ENCODE measurements at regions not wholly inside any gene's neighbourhood (a gene's known extent, or its start where the extent isn't known, plus 50 kb on each side); places are given as distances from the start of the nearest gene placed in this dataset.

GRCh38 chr10:64365663-64366062 is 844.5 kb downstream of the REEP3 start:
- Histone ChIP-seq H3K36me3 (no peaks in the 10 kb centered on the region), H3K27me3 (no peaks in the 10 kb centered on the region), H3K4me1 (no peaks in the 10 kb centered on the region), H3K27ac (no peak overlapping the region), H3K9me3 (no peaks in the 10 kb centered on the region), H3K4me3 (no peak overlapping the region)
- WGBS, 2 donors: 57 to 75% methylated on average over 3 of the region's 3 CpGs
- DNase-seq: no peak
- TF ChIP-seq CTCF (IDR thresholded peaks at IDR 0.05) (no peak), POLR2A (IDR thresholded peaks at IDR 0.05) (no peak)
- intact Hi-C loops (cut with DNase I): no loop called here

- WGBS, 2 donors: 48 to 51% methylated on average over 3 of the region's 3 CpGs
- no peak for TF ChIP-seq POLR2A (IDR thresholded peaks at IDR 0.05)
- no peak for TF ChIP-seq CTCF (IDR thresholded peaks at IDR 0.05)
- Histone ChIP-seq H3K9me3 (no peaks in the 10 kb centered on the region), H3K27me3 (no peaks in the 10 kb centered on the region), H3K4me1 (no peaks in the 10 kb centered on the region), H3K4me3 (no peak overlapping the region), H3K27ac (no peak overlapping the region), H3K36me3 (no peaks in the 10 kb centered on the region)
- intact Hi-C loops (cut with DNase I): no loop called here
- no peak for DNase-seq
These were observed 847.1 kb downstream of the REEP3 start for GRCh38 chr10:64368298-64368697.

GRCh38 chr10:64369885-64370773 is 848.9 kb downstream of the REEP3 start:
- Histone ChIP-seq H3K36me3 (no peaks in the 10 kb centered on the region), H3K27ac (no peak overlapping the region), H3K4me1 (no peaks in the 10 kb centered on the region), H3K9me3 (no peaks in the 10 kb centered on the region), H3K27me3 (no peaks in the 10 kb centered on the region), H3K4me3 (no peak overlapping the region)
- TF ChIP-seq CTCF (IDR thresholded peaks at IDR 0.05) (no peak), POLR2A (IDR thresholded peaks at IDR 0.05) (no peak)
- 43 to 61% methylated on average over 1 of the region's 1 CpG for WGBS, 2 donors
- intact Hi-C loops (cut with DNase I): no loop called here
- no peak for DNase-seq

GRCh38 chr10:64374346-64374745 is 853.1 kb downstream of the REEP3 start:
- no peak for DNase-seq
- Histone ChIP-seq H3K27ac (no peak overlapping the region), H3K9me3 (no peaks in the 10 kb centered on the region), H3K4me3 (no peak overlapping the region), H3K4me1 (no peaks in the 10 kb centered on the region), H3K36me3 (no peaks in the 10 kb centered on the region), H3K27me3 (no peaks in the 10 kb centered on the region)
- TF ChIP-seq POLR2A (IDR thresholded peaks at IDR 0.05): no peak
- TF ChIP-seq CTCF (IDR thresholded peaks at IDR 0.05): no peak
- intact Hi-C loops (cut with DNase I): no loop called here

- Histone ChIP-seq H3K4me1 (no peaks in the 10 kb centered on the region), H3K4me3 (no peak overlapping the region), H3K27me3 (no peaks in the 10 kb centered on the region), H3K9me3 (no peaks in the 10 kb centered on the region), H3K27ac (no peak overlapping the region), H3K36me3 (no peaks in the 10 kb centered on the region)
- no peak for DNase-seq
- intact Hi-C loops (cut with DNase I): no loop called here
- 38 to 39% methylated on average over 4 of the region's 4 CpGs for WGBS, 2 donors
- TF ChIP-seq CTCF (IDR thresholded peaks at IDR 0.05) (no peak), POLR2A (IDR thresholded peaks at IDR 0.05) (no peak)
These were observed 855.0 kb downstream of the REEP3 start for GRCh38 chr10:64376167-64376566.

All from esophagus squamous epithelium (tissue), 5 donors.